Nephron (organoid): ENCODE measurements at regions not wholly inside any gene's neighbourhood (a gene's known extent, or its start where the extent isn't known, plus 50 kb on each side); places are given as distances from the start of the nearest gene placed in this dataset.

Experiments
- H3K27ac Mint-ChIP-seq, 3 experiments: 2 replicates each; pipeline ENCODE4 v1.8.0; 2020; ENCODE audit warnings: mixed read lengths in 3 of 3, mild to moderate bottlenecking in 2 of 3, moderate library complexity in 1 of 3
- H3K27me3 Mint-ChIP-seq: 2 replicates; pipeline ENCODE4 v1.8.0; 2021; ENCODE audit warnings: low read depth, mild to moderate bottlenecking, moderate library complexity, mixed read lengths
- H3K36me3 Mint-ChIP-seq: 2 replicates; pipeline ENCODE4 v1.8.0; 2020; ENCODE audit warnings: low read depth, mixed read lengths
- H3K4me1 Mint-ChIP-seq: 2 replicates; pipeline ENCODE4 v1.8.0; 2020; ENCODE audit warnings: mixed read lengths
- H3K4me3 Mint-ChIP-seq, 3 experiments: 2 replicates each; pipeline ENCODE4 v1.8.0; 2020; ENCODE audit warnings: mild to moderate bottlenecking in 3 of 3, mixed read lengths in 3 of 3, moderate library complexity in 2 of 3
- H3K9me3 Mint-ChIP-seq: 2 replicates; pipeline ENCODE4 v1.8.0; 2020; ENCODE audit warnings: mixed read lengths
- TF ChIP-seq, protein P1 (sequence below), 3 experiments: fragments of 200-600 bp; sonication (generic); IDR thresholded peaks; one replicate each; pipeline ENCODE4 v1.5.0; 2021; ENCODE audit warnings: antibody characterized with exemption in 3 of 3; ENCODE audit not compliant: unreplicated experiment in 3 of 3

DNA sequence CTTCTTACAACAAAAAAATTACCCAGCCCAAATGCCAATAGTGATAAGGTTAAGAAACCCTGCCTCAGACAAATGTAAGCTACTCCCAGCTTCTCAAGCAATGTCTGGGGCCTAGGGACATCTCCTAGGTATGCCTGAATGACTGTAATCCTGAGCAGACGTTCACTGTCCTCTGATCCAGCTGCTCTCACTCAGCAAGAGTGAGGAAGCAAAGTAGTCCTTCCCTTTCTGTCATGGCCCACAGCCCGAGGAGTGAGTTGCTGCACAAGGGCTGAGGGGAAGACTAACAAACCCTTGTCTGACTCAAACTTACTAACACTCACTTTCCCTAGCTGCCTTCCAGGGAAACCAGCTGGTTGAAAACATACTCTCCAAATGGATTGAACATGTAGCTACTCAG is 124.9 kb upstream of the TNFSF4 start:
- Mint-ChIP-seq H3K27ac (no peak overlapping the region), H3K36me3 (no peaks in the 10 kb centered on the region), H3K27me3 (no peaks in the 10 kb centered on the region), H3K9me3 (no peaks in the 10 kb centered on the region), H3K4me3 (no peak overlapping the region), H3K4me1 (no peaks in the 10 kb centered on the region)
- TF ChIP-seq, protein P1, sequence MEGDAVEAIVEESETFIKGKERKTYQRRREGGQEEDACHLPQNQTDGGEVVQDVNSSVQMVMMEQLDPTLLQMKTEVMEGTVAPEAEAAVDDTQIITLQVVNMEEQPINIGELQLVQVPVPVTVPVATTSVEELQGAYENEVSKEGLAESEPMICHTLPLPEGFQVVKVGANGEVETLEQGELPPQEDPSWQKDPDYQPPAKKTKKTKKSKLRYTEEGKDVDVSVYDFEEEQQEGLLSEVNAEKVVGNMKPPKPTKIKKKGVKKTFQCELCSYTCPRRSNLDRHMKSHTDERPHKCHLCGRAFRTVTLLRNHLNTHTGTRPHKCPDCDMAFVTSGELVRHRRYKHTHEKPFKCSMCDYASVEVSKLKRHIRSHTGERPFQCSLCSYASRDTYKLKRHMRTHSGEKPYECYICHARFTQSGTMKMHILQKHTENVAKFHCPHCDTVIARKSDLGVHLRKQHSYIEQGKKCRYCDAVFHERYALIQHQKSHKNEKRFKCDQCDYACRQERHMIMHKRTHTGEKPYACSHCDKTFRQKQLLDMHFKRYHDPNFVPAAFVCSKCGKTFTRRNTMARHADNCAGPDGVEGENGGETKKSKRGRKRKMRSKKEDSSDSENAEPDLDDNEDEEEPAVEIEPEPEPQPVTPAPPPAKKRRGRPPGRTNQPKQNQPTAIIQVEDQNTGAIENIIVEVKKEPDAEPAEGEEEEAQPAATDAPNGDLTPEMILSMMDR (IDR thresholded peaks at IDR 0.05; ENCODE audit: unreplicated experiment in 3 of 3): no peak

DNA sequence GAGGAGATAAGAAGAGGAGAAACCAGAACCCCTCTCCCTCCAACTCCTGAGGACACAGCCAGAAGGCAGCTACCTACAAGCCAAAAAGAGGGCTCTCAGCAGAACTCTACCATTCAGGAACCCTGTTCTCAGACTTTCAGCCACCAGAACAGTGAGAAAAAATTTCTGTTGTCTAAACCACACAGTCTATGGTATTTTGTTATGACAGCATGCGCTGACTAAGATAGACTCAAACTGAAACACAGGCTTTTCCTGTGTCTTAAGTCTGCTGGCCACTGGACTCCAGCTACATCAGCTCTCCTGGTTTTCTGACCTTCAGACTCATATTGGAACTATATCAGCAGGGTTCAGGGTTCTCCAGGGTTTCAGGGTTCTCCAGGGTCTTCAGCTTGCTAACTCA is 126.5 kb upstream of the TNFSF4 start:
- no peak overlapping the region for H3K4me3 Mint-ChIP-seq
- no peaks in the 10 kb centered on the region for H3K4me1 Mint-ChIP-seq
- H3K36me3 Mint-ChIP-seq: no peaks in the 10 kb centered on the region
- H3K27me3 Mint-ChIP-seq: no peaks in the 10 kb centered on the region
- H3K27ac Mint-ChIP-seq: no peak overlapping the region
- TF ChIP-seq, protein P1 (IDR thresholded peaks at IDR 0.05; ENCODE audit: unreplicated experiment in 3 of 3): no peak
- H3K9me3 Mint-ChIP-seq: no peaks in the 10 kb centered on the region

DNA sequence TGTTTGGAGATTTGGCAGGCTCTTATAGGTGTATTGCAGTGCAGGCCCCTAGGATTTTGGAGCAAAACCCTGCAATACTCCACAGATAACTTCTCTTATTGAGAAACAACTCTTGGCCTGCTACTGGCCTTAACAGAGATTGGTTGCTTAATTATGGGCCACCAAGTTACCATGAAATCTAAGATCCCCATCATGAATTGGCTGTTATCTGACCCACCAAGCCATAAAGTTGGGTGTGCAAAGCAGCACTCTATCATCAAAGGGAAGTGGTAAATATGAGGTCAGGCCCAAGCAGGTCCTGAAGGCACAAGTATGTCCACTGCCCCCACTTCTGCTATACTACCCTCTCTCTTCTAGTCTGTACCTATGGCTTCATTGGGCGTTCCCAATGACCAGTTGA is 130.0 kb upstream of the TNFSF4 start:
- H3K4me1 Mint-ChIP-seq: no peaks in the 10 kb centered on the region
- H3K9me3 Mint-ChIP-seq: no peaks in the 10 kb centered on the region
- H3K27me3 Mint-ChIP-seq: no peaks in the 10 kb centered on the region
- no peaks in the 10 kb centered on the region for H3K36me3 Mint-ChIP-seq
- no peak overlapping the region for H3K27ac Mint-ChIP-seq
- TF ChIP-seq, protein P1 (IDR thresholded peaks at IDR 0.05; ENCODE audit: unreplicated experiment in 3 of 3): no peak
- H3K4me3 Mint-ChIP-seq: no peak overlapping the region

DNA sequence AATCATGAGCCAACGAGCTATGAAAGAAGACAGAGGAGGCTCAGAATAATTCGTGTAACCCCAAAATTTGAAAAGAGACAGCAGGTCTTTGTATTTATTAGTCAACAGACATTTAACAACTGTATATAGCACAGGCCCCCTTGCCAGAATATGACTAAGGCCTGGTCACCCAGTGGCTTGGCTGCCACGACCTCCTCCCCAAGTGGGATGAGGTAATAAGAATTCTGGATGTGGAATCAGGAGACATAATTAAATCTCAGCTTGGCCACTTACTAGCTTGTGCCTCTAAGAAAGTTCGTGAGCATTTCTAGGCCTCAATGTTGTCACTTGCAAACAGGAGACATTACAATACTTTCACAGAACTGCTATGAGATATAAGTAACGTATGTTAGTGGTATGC is 134.2 kb upstream of the TNFSF4 start:
- Mint-ChIP-seq H3K36me3 (no peaks in the 10 kb centered on the region), H3K27ac (no peak overlapping the region), H3K4me3 (no peak overlapping the region), H3K9me3 (no peaks in the 10 kb centered on the region), H3K4me1 (no peaks in the 10 kb centered on the region), H3K27me3 (no peaks in the 10 kb centered on the region)
- TF ChIP-seq, protein P1 (IDR thresholded peaks at IDR 0.05; ENCODE audit: unreplicated experiment in 3 of 3): no peak

DNA sequence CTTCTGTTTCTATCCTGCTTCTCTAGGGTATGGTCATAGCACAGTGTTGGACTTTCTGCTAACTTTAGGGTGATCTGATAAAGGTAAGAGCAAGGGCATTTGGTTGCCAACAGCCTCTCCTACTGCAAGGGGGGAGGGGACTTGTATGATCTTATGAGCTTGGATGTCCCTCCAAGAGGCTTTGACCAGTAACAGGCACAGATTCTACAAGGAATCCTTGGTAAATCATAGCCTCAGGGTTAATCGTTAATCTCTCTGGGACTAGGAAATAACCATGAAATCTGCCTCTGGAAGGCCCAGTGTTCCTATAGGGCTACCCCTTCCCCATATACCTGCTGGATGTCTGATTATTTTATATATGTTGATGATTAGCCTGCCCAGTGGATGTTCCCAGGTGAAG is 134.8 kb upstream of the TNFSF4 start:
- H3K36me3 Mint-ChIP-seq: no peaks in the 10 kb centered on the region
- no peak overlapping the region for H3K4me3 Mint-ChIP-seq
- H3K27ac Mint-ChIP-seq: no peak overlapping the region
- H3K9me3 Mint-ChIP-seq: no peaks in the 10 kb centered on the region
- TF ChIP-seq, protein P1 (IDR thresholded peaks at IDR 0.05; ENCODE audit: unreplicated experiment in 3 of 3): no peak
- no peaks in the 10 kb centered on the region for H3K27me3 Mint-ChIP-seq
- no peaks in the 10 kb centered on the region for H3K4me1 Mint-ChIP-seq

DNA sequence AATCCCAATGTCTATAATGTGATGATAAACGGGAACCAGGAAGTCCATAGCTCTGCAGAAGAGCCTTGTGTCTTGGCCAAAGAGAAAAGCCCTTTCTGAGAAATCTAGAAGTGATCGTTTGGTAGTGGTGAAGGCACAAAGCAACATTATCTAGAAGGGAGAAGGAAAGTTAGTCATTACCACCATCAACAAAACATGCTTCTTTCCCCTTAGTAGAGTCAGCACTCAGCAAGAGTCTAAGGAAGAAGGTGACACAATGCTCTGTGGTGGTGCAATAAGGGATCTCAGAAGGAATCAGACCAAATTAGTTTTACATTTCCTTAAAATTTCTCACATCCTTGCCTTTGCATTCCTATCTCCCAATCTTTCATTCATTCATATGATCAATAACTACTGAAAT is 134.4 kb upstream of the PRDX6 start:
- Mint-ChIP-seq H3K27me3 (no peaks in the 10 kb centered on the region), H3K27ac (no peak overlapping the region), H3K4me1 (no peaks in the 10 kb centered on the region), H3K36me3 (no peaks in the 10 kb centered on the region), H3K4me3 (no peak overlapping the region), H3K9me3 (no peaks in the 10 kb centered on the region)
- TF ChIP-seq, protein P1 (IDR thresholded peaks at IDR 0.05; ENCODE audit: unreplicated experiment in 3 of 3): no peak
